ENCODE measurements at regions not wholly inside any gene's neighbourhood (a gene's known extent, or its start where the extent isn't known, plus 50 kb on each side); places are given as distances from the start of the nearest gene placed in this dataset.
A peak's percentile ranks its signal among the peaks of the same experiment; 100 is the strongest.
"Not testable (repeated sequence)": the region's sequence is repeated elsewhere in the genome, so short reads cannot be mapped to it uniquely, and the experiment has no call there.

GRCh38 chr12:92061061-92061460, 84.6 kb downstream of the BTG1 start:
- DNase-seq (ENCODE audit: low spot score) = no peak

DNA sequence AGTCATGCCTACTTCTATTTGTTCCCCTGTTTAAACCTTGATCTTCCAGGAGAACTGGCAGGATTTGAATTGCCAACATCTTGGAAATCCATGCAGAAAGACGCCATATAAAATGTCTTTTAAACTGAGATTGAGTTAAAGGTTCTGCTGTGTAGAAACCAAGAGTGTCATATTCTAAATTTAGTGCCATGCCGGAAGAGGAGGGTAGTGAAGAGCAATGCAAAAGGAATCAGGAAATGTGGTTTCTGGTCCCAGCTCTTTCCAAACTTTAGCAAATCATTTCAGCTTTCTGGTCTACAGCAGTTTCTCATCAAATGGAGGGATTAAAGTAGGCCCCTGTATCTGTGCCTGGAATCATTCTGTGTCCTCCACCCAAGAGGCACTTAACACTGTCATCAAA, 85.7 kb downstream of the BTG1 start:
- no peak for DNase-seq (ENCODE audit: low spot score)

DNA sequence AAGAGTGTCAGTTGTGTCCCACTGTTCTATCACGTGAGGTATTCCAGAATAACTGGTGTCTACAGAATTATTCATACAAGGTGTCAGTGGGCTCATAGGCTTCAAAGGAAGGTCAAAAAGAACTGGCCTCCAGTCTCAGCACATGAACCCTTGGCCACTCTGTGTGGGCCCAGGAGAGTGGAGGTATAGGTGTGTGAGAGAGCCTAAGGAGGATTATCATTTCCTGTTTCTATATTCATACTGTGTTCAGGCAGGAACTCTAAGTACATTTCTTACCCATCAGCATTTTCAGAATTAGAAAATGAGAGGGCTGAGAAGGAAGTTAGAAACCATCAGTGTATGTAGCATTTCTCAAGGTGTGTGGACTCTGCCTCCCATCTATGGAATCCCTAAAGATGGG, 87.0 kb downstream of the BTG1 start:
- peak; percentile 9 for DNase-seq (ENCODE audit: low spot score)

DNA sequence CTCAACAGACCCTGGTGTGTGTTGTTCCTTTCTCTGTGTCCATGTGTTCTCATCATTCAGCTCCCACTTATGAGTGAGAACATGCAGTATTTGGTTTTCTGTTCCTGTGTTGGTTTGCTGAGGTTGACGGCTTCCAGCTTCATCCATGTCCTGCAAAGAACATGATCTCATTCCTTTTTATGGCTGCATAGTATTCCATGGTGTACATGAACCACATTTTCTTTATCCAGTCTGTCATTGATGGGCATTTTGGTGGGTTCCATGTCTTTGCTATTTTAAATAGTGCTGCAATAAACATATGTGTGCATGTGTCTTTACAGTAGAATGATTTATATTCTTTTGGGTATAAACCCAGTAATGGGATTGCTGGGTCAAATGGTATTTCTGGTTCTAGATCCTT, 88.9 kb downstream of the BTG1 start:
- DNase-seq (ENCODE audit: low spot score) = not testable (repeated sequence)

DNA sequence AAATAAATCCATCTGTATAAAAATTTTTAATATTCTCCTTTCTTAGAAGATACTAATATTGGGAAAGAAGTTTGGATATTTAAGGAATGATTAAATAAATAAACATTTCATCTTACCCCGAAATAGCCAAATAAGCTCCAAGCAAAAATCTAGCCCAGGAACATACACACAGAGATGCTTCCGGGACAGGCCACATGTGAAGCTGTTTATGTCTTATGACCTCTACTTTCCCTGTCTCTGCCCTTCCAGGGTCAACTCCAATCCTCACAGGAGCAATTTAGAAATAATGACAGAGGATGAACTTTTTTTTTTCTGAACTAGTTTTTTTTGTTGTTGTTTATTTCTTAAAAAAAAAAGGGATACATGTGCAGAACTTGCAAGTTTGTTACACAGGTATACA, 89.4 kb downstream of the BTG1 start:
- no peak for DNase-seq (ENCODE audit: low spot score)

GRCh38 chr12:92055877-92056276, 89.8 kb downstream of the BTG1 start:
- peak; percentile 80 for DNase-seq (ENCODE audit: low spot score)

GRCh38 chr12:92051441-92051840, 94.2 kb downstream of the BTG1 start:
- DNase-seq (ENCODE audit: low spot score) = no peak

- DNase-seq (ENCODE audit: low spot score) = no peak
Observed at GRCh38 chr12:92049403-92049802, 96.2 kb downstream of the BTG1 start.

DNA sequence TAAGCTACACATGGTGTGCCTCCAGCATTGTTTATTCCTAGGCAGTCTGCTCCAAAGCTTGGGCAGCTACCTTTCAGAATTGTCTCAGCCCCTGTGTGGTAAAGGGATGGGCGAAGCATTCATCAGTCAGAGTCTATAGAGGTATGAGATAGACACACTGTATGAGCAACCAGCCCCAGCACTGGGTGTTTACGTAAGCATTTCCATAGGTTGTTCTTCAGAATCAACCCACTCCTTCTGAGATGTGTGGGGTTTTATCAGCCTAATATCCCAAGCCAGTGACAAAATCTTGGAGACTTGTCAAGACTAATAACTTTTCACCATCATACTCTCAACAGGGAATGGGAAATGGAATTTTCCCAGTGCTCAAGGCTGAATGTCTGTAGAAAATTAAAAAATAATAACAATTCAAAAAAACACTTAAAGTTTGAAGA, 98.2 kb downstream of the BTG1 start:
- DNase-seq (ENCODE audit: low spot score) = no peak

GRCh38 chr12:92046557-92047392, 98.9 kb downstream of the BTG1 start:
- DNase-seq (ENCODE audit: low spot score) = no peak

- no peak for DNase-seq (ENCODE audit: low spot score)
Observed at GRCh38 chr12:92045852-92046251, 99.8 kb downstream of the BTG1 start.

GRCh38 chr12:92044435-92044834, 101.2 kb downstream of the BTG1 start:
- DNase-seq (ENCODE audit: low spot score) = no peak

DNA sequence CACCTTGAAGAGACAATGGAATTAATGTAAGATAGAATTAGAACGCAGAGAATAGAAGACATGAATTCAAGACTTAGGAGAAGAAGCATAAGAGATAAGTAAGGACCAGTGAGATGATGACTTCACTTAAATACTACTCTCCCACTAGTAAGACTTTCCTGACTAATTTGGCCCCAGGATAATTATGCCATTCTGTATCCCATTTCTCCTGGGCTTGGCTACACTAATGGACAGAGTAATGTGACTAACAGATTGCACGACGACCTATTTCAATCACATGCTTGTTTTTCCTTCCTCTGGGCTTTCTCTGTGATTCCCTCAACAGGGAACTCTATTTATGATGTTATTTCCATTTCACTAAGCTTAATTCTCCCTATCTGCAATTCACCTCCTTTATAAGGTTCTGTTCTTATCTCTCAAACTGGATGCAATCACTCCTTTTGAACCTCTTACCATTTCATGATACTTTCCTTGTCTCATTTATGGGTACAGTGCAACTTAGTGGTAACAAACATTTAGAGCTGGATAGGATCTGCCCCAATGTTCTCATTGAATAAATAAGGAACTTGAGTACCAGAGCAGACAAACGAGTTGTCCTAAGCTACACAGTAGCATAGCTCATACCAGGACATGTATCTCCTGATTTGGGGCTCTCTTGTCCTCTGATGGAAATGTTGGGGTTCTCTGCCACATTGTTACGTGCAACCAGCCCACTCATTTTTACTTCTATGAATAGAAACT, 102.7 kb downstream of the BTG1 start:
- DNase-seq (ENCODE audit: low spot score) = no peak

DNA sequence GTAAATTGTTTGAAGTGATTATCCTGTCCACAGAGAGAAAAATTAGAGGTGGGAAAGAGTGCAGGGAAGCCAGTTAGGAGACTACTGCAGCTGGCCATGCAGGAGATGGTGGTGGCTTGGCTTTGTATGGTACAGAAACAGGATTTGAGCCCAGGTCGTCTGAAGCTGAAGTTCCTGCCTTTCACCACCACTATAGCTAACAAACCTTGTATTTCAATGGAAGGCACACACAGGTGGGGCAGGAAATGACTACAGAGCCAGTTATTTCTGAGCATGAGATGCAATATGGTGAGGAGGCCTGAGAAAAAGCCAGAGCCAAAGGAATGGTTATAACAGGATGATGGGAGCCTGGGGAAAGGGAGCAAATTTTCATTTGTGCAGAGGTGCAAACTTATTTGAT, 103.9 kb downstream of the BTG1 start:
- DNase-seq (ENCODE audit: low spot score) = peak; percentile 61

- no peak for DNase-seq (ENCODE audit: low spot score)
Observed at GRCh38 chr12:92039046-92039445, 106.6 kb downstream of the BTG1 start.

- no peak for DNase-seq (ENCODE audit: low spot score)
Observed at GRCh38 chr12:92038476-92038875, 107.2 kb downstream of the BTG1 start.

GRCh38 chr12:92036771-92037453, 108.7 kb downstream of the BTG1 start:
- DNase-seq (ENCODE audit: low spot score) = no peak

GRCh38 chr12:92036061-92036620, 109.5 kb downstream of the BTG1 start:
- no peak for DNase-seq (ENCODE audit: low spot score)

DNA sequence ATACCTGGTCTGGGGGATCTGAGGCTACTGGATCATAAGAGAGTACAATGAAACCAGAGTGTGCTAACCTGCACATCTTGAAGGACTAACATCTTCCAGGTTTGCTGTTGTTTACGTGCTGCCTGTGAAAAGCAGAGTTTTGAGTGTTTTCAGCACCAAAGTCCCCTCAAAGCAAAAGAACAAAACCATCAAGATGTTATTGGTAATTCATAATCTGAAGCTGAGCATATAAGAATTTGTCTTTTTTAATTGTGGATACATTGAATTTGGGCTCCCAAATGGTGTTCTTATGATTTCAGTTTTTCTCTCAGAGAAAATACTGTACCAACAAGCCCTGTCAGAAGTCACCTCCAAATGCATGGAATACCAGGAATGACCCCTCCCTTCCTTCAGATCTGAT, 110.2 kb downstream of the BTG1 start:
- DNase-seq (ENCODE audit: low spot score) = no peak

- DNase-seq (ENCODE audit: low spot score) = peak; percentile 75
Observed at GRCh38 chr12:92034858-92035401, 110.7 kb downstream of the BTG1 start.

DNA sequence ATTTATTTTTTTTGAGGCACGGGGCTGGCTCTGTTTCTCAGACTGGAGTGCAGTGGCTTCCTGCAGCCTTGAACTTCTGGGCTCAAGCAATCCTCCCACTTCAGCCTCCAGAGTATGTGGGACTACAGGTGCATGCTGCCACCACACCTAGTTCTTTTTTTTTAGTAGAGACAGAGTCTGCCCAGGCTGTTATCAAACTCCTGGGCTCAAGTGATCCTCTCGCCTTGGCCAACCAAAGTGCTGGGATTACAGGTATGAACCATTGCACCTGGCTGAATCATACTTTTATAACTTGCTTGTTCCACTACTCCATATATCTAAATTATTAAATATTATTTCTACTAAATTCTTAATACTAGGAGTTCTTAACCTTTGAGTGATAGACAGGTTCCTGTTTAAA, 111.6 kb downstream of the BTG1 start:
- DNase-seq (ENCODE audit: low spot score) = no peak

GRCh38 chr12:92032965-92033364, 112.7 kb downstream of the BTG1 start:
- DNase-seq (ENCODE audit: low spot score) = no peak
